ENCODE measurements at regions not wholly inside any gene's neighbourhood (a gene's known extent, or its start where the extent isn't known, plus 50 kb on each side); places are given as distances from the start of the nearest gene placed in this dataset.

DNA sequence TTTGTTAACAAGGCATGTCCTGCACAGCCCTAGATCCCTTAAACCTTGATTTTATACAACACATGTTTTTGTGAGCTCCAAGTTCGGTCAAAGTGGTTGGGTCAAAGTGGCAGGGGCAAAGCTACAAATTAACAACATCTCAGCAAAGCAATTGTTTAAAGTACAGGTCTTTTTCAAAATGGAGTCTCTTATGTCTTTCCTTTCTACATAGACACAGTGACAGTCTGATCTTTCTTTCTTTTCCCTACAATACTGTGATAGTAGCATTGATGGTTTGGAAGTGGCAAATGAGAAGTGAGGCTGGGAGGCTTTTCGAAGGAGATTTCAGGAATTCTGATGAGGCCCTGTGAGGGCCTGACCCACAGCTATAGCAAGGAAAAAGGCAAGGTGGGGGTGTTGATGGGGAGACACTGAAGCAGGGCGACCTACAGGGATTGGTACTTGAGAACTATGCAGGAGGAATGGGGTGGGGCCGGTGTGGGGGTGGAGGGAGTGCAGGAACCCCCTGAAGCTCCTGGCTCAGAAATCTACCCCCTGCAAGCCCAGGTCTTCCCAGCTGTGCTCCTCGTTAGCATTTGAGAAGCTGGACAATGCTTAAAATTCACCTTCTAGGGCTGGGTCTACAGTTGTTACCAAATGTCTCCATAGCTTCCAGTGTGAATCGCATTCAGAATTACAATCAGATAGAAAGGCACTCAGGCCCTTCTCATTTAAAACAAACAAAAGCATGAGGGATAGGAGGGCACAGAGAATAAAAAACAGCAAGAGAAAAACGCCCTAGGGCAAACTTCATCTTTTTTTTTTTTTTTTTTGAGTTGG, 102.6 kb upstream of the PPM1J start:
- TF ChIP-seq, protein P1, sequence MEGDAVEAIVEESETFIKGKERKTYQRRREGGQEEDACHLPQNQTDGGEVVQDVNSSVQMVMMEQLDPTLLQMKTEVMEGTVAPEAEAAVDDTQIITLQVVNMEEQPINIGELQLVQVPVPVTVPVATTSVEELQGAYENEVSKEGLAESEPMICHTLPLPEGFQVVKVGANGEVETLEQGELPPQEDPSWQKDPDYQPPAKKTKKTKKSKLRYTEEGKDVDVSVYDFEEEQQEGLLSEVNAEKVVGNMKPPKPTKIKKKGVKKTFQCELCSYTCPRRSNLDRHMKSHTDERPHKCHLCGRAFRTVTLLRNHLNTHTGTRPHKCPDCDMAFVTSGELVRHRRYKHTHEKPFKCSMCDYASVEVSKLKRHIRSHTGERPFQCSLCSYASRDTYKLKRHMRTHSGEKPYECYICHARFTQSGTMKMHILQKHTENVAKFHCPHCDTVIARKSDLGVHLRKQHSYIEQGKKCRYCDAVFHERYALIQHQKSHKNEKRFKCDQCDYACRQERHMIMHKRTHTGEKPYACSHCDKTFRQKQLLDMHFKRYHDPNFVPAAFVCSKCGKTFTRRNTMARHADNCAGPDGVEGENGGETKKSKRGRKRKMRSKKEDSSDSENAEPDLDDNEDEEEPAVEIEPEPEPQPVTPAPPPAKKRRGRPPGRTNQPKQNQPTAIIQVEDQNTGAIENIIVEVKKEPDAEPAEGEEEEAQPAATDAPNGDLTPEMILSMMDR (IDR thresholded peaks at IDR 0.05), result no peak
- no peak for TF ChIP-seq EZH2 (IDR thresholded peaks at IDR 0.05)
- TF ChIP-seq EZH2phosphoT487 (IDR thresholded peaks at IDR 0.05), result no peak
